ENCODE measurements at regions not wholly inside any gene's neighbourhood (a gene's known extent, or its start where the extent isn't known, plus 50 kb on each side); places are given as distances from the start of the nearest gene placed in this dataset.

- no peak overlapping the region for H3K9ac ChIP-seq (ENCODE audit: low read length)
- H3K4me2 ChIP-seq (ENCODE audit: low read length) = no peak overlapping the region
- no peak overlapping the region for H2BK12ac ChIP-seq (ENCODE audit: low read length)
- H2AK5ac ChIP-seq (ENCODE audit: low read length) = no peak overlapping the region
- H3K4me3 ChIP-seq (ENCODE audit: low read depth, low read length) = no peak overlapping the region
- H3K18ac ChIP-seq (ENCODE audit: low read length) = no peak overlapping the region
- no peaks in the 10 kb centered on the region for H3K4me1 ChIP-seq (ENCODE audit: control insufficient read depth in 1 of 2, insufficient read depth in 2 of 2, low read length in 2 of 2)
- no peak for DNase-seq
- no peak overlapping the region for H2BK5ac ChIP-seq (ENCODE audit: low read depth, low read length, poor library complexity)
- no peak overlapping the region for H3K4ac ChIP-seq (ENCODE audit: low read depth, low read length)
- no CpG with 5 or more reads among the region's 2 CpGs for WGBS (ENCODE audit: extremely low coverage, insufficient coverage, insufficient read length)
- H4K91ac ChIP-seq (ENCODE audit: low read depth, low read length) = no peak overlapping the region
- no peak overlapping the region for H3K14ac ChIP-seq (ENCODE audit: low read length)
- H3K79me1 ChIP-seq (ENCODE audit: low read length) = no peaks in the 10 kb centered on the region
- no peak overlapping the region for H3K27ac ChIP-seq (ENCODE audit: low read depth, low read length)
- peaks cover 1% of the 10 kb centered on the region for H3K9me3 ChIP-seq (ENCODE audit: insufficient read depth, low read depth, low read length)
- no peak overlapping the region for H4K8ac ChIP-seq (ENCODE audit: low read depth, low read length)
- H3K79me2 ChIP-seq (ENCODE audit: control insufficient read depth, insufficient read depth, low read length, poor library complexity) = no peaks in the 10 kb centered on the region
- no peak overlapping the region for H2AFZ ChIP-seq (ENCODE audit: insufficient read depth, low read length, poor library complexity)
- no peak overlapping the region for H2BK120ac ChIP-seq (ENCODE audit: insufficient read depth, low read length, poor library complexity)
- H4K12ac ChIP-seq (ENCODE audit: low read depth, low read length) = no peak overlapping the region
- no peaks in the 10 kb centered on the region for H3K27me3 ChIP-seq (ENCODE audit: insufficient read depth, low read length)
- H3K36me3 ChIP-seq (ENCODE audit: control insufficient read depth in 1 of 2, insufficient read depth in 2 of 2, low read length in 2 of 2) = no peaks in the 10 kb centered on the region
- no peak overlapping the region for H3K23ac ChIP-seq (ENCODE audit: low read length)
Measured at GRCh38 chr6:15877231-15877630, 214.4 kb upstream of the DTNBP1 start.

DNA sequence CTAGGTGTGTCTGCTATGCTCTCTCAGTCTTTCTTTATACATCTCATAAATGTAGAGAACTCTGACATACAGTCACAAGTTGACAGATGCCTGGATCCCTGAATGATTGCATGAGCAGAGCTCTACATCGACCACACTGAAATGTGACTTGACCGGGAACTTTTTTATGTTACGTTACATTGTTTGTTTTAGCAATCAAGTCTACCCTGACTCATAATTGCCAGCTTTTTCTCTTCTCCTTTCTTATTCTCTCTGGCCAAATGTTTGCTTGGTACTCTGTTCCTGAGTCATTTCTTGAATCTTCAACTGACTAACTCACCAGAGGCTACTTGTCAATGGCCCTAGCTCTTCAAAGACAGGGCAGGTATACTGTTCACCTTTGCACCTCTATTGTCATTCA, 213.6 kb upstream of the DTNBP1 start:
- DNase-seq = peak in 1 of 2 donors; percentile 26
- Histone ChIP-seq H3K9me3 (ENCODE audit: insufficient read depth, low read depth, low read length) (peaks cover 1% of the 10 kb centered on the region), H3K14ac (ENCODE audit: low read length) (no peak overlapping the region), H3K4me1 (ENCODE audit: control insufficient read depth in 1 of 2, insufficient read depth in 2 of 2, low read length in 2 of 2) (no peaks in the 10 kb centered on the region), H3K4me2 (ENCODE audit: low read length) (no peak overlapping the region), H2BK12ac (ENCODE audit: low read length) (no peak overlapping the region), H3K4ac (ENCODE audit: low read depth, low read length) (no peak overlapping the region), H3K79me1 (ENCODE audit: low read length) (no peaks in the 10 kb centered on the region), H3K27ac (ENCODE audit: low read depth, low read length) (no peak overlapping the region), H3K23ac (ENCODE audit: low read length) (no peak overlapping the region), H3K18ac (ENCODE audit: low read length) (no peak overlapping the region), H2AFZ (ENCODE audit: insufficient read depth, low read length, poor library complexity) (no peak overlapping the region), H4K12ac (ENCODE audit: low read depth, low read length) (no peak overlapping the region), H3K27me3 (ENCODE audit: insufficient read depth, low read length) (no peaks in the 10 kb centered on the region), H3K79me2 (ENCODE audit: control insufficient read depth, insufficient read depth, low read length, poor library complexity) (no peaks in the 10 kb centered on the region), H3K36me3 (ENCODE audit: control insufficient read depth in 1 of 2, insufficient read depth in 2 of 2, low read length in 2 of 2) (no peaks in the 10 kb centered on the region), H3K9ac (ENCODE audit: low read length) (no peak overlapping the region), H2AK5ac (ENCODE audit: low read length) (no peak overlapping the region), H4K91ac (ENCODE audit: low read depth, low read length) (no peak overlapping the region), H3K4me3 (ENCODE audit: low read depth, low read length) (no peak overlapping the region), H2BK5ac (ENCODE audit: low read depth, low read length, poor library complexity) (no peak overlapping the region), H2BK120ac (ENCODE audit: insufficient read depth, low read length, poor library complexity) (no peak overlapping the region), H4K8ac (ENCODE audit: low read depth, low read length) (no peak overlapping the region)
- WGBS (ENCODE audit: extremely low coverage, insufficient coverage, insufficient read length) = no CpG with 5 or more reads among the region's 3 CpGs

DNA sequence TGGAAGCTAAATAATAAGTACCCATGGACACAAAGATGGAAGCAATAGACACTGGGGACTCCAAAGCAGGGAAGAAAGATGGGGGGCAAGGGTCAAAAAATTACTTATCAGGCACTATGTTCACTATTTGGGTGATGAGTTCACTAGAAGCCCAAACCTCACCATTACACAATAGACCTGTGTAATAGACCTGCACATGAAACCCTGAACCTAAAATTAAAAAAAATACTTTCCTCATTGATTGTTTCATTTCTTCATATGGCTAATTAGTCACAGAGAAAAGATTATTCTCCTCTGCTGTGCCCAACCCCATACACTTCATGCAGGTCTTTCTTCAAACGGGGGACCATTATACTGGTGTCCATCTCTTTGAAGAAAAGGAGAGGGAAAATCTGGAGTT, 213.0 kb upstream of the DTNBP1 start:
- no peak overlapping the region for H3K23ac ChIP-seq (ENCODE audit: low read length)
- no peak overlapping the region for H3K4me2 ChIP-seq (ENCODE audit: low read length)
- no peak overlapping the region for H3K4ac ChIP-seq (ENCODE audit: low read depth, low read length)
- H3K4me3 ChIP-seq (ENCODE audit: low read depth, low read length) = no peak overlapping the region
- H2BK5ac ChIP-seq (ENCODE audit: low read depth, low read length, poor library complexity) = no peak overlapping the region
- no peak overlapping the region for H2BK12ac ChIP-seq (ENCODE audit: low read length)
- WGBS (ENCODE audit: extremely low coverage, insufficient coverage, insufficient read length) = no CpG with 5 or more reads among the region's 1 CpG
- H4K91ac ChIP-seq (ENCODE audit: low read depth, low read length) = no peak overlapping the region
- H2BK120ac ChIP-seq (ENCODE audit: insufficient read depth, low read length, poor library complexity) = no peak overlapping the region
- H3K36me3 ChIP-seq (ENCODE audit: control insufficient read depth in 1 of 2, insufficient read depth in 2 of 2, low read length in 2 of 2) = no peaks in the 10 kb centered on the region
- peaks cover 1% of the 10 kb centered on the region for H3K9me3 ChIP-seq (ENCODE audit: insufficient read depth, low read depth, low read length)
- no peak overlapping the region for H2AK5ac ChIP-seq (ENCODE audit: low read length)
- no peak for DNase-seq
- no peak overlapping the region for H4K8ac ChIP-seq (ENCODE audit: low read depth, low read length)
- H3K27me3 ChIP-seq (ENCODE audit: insufficient read depth, low read length) = no peaks in the 10 kb centered on the region
- no peaks in the 10 kb centered on the region for H3K79me2 ChIP-seq (ENCODE audit: control insufficient read depth, insufficient read depth, low read length, poor library complexity)
- no peak overlapping the region for H3K9ac ChIP-seq (ENCODE audit: low read length)
- H3K18ac ChIP-seq (ENCODE audit: low read length) = no peak overlapping the region
- no peak overlapping the region for H3K27ac ChIP-seq (ENCODE audit: low read depth, low read length)
- no peak overlapping the region for H4K12ac ChIP-seq (ENCODE audit: low read depth, low read length)
- H3K79me1 ChIP-seq (ENCODE audit: low read length) = no peaks in the 10 kb centered on the region
- no peak overlapping the region for H2AFZ ChIP-seq (ENCODE audit: insufficient read depth, low read length, poor library complexity)
- no peak overlapping the region for H3K14ac ChIP-seq (ENCODE audit: low read length)
- H3K4me1 ChIP-seq (ENCODE audit: control insufficient read depth in 1 of 2, insufficient read depth in 2 of 2, low read length in 2 of 2) = no peaks in the 10 kb centered on the region

DNA sequence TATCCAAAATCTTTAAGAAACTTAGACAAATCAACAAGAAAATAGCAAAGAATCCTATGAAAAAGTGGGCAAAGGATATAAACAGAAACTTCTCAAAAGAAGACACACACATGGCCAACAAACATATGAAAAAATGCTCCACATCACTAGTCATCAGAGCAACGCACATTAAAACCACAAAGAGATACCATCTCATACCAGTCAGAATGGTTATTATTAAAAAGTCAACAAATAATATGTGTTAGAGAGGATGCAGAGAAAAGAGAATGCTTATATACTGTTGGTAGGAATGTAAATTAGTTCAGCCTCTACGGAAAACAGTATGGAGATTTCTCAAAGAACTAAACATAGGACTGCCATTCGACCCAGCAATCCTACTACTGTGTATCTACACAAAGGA, 212.0 kb upstream of the DTNBP1 start:
- Histone ChIP-seq H3K79me2 (ENCODE audit: control insufficient read depth, insufficient read depth, low read length, poor library complexity) (no peaks in the 10 kb centered on the region), H3K36me3 (ENCODE audit: control insufficient read depth in 1 of 2, insufficient read depth in 2 of 2, low read length in 2 of 2) (no peaks in the 10 kb centered on the region), H2BK120ac (ENCODE audit: insufficient read depth, low read length, poor library complexity) (no peak overlapping the region), H3K9ac (ENCODE audit: low read length) (no peak overlapping the region), H2BK5ac (ENCODE audit: low read depth, low read length, poor library complexity) (no peak overlapping the region), H2BK12ac (ENCODE audit: low read length) (no peak overlapping the region), H3K27me3 (ENCODE audit: insufficient read depth, low read length) (no peaks in the 10 kb centered on the region), H4K8ac (ENCODE audit: low read depth, low read length) (no peak overlapping the region), H3K79me1 (ENCODE audit: low read length) (no peaks in the 10 kb centered on the region), H4K91ac (ENCODE audit: low read depth, low read length) (no peak overlapping the region), H3K18ac (ENCODE audit: low read length) (no peak overlapping the region), H4K12ac (ENCODE audit: low read depth, low read length) (no peak overlapping the region), H3K4me3 (ENCODE audit: low read depth, low read length) (no peak overlapping the region), H2AFZ (ENCODE audit: insufficient read depth, low read length, poor library complexity) (no peak overlapping the region), H3K23ac (ENCODE audit: low read length) (no peak overlapping the region), H3K14ac (ENCODE audit: low read length) (no peak overlapping the region), H3K4me2 (ENCODE audit: low read length) (no peak overlapping the region), H3K4ac (ENCODE audit: low read depth, low read length) (no peak overlapping the region), H2AK5ac (ENCODE audit: low read length) (no peak overlapping the region), H3K27ac (ENCODE audit: low read depth, low read length) (no peak overlapping the region), H3K9me3 (ENCODE audit: insufficient read depth, low read depth, low read length) (peaks cover 1% of the 10 kb centered on the region), H3K4me1 (ENCODE audit: control insufficient read depth in 1 of 2, insufficient read depth in 2 of 2, low read length in 2 of 2) (peaks cover 0 to 3% of the 10 kb centered on the region in 2 experiments)
- DNase-seq = no peak
- WGBS (ENCODE audit: extremely low coverage, insufficient coverage, insufficient read length) = no CpG with 5 or more reads among the region's 3 CpGs
